Fibroblast of the conjunctiva (primary cell): ENCODE measurements at regions not wholly inside any gene's neighbourhood (a gene's known extent, or its start where the extent isn't known, plus 50 kb on each side); places are given as distances from the start of the nearest gene placed in this dataset.
"Not testable (repeated sequence)": the region's sequence is repeated elsewhere in the genome, so short reads cannot be mapped to it uniquely, and the experiment has no call there.

Experiments used
- DNase-seq: peaks from one replicate; pipeline ENCODE4 v3.0.0-alpha.2; 2010; ENCODE audit warnings: low read depth

DNA sequence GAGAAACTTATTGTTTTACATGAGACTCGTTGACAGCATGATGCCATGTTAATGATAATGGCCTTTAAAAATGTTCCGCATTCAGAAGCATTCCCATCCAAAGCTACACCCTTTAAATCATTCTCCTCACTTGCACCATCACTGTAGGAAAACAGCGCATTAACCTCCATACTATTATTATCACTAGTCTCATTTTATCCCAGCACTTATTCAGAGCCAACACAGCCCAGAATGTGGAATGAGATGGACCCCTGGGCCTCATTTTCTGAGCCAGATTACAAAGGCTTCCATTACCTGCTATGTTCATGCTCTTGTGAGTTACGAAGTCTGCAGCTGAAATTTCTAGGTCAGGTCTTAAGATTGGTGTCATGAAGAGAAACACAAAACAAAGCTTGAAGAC, 159.4 kb downstream of the HS3ST3A1 start:
- no peak for DNase-seq

GRCh38 chr17:13441873-13442272, 159.9 kb downstream of the HS3ST3A1 start:
- DNase-seq: no peak

DNA sequence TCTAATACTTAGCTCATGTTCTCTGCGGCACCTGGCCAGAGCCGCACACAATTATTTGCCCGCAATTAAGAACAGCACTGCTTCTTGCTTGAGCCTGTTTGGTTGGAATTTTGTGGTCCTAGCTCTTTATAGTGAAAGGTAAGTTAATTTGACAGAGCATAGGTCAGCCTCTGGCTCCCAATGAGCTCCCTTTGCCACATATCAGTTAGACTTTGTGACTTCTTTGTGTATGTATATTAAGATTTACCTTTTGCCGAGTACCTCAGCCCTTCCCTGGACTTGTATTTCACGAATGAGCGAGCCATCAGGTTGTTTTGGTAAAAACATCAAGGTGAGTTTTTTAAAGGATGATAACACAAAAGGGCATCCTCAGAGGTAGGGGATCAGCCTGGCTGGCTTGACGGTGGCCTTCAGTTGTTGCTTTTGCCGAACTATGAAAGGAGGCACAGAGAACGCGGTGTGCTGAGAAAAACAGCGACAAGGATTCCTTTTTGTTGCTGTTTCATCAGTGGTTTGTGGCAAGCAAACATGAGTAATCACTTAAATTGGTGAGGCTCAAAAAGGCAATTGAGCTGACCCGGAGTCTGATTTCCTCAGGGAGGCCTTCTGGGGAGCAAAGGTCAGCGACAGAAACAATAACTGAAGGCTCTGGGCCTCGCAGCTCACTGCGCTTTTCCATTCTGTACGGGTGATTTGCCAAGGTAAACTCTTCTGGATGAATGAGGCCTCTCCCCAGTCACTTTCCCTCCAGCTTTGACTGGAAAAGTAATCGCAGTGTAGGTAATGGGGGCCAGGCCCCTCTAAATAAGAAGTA, 163.6 kb downstream of the HS3ST3A1 start:
- no peak for DNase-seq

- no peak for DNase-seq
Observed at GRCh38 chr17:13435230-13435629, 166.5 kb downstream of the HS3ST3A1 start.

GRCh38 chr17:13429201-13429600, 172.5 kb downstream of the HS3ST3A1 start:
- peak; percentile 63 for DNase-seq

DNA sequence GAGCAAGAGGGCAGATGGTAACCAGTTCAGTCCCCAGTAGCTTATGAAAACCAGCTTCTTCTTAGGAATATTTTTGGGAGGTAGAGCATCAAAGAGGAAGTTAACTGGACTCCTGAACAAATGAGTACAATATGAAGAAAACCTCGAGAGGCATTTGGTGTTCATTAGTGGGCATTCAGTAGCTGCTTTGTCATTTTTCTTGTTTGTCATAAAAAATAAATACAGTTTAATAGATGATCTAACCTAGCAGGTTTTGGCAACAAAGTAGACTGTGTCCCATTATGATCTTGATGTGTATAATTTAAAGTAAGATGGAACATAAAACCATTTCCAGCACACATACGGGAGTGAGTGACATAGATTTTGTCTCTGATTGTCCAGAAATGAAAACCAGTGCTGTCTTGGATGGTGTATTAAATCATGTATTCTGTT, 173.1 kb downstream of the HS3ST3A1 start:
- no peak for DNase-seq

GRCh38 chr17:13426991-13427390, 174.7 kb downstream of the HS3ST3A1 start:
- no peak for DNase-seq

- DNase-seq: no peak
Observed at GRCh38 chr17:13425390-13425789, 176.3 kb downstream of the HS3ST3A1 start.

DNA sequence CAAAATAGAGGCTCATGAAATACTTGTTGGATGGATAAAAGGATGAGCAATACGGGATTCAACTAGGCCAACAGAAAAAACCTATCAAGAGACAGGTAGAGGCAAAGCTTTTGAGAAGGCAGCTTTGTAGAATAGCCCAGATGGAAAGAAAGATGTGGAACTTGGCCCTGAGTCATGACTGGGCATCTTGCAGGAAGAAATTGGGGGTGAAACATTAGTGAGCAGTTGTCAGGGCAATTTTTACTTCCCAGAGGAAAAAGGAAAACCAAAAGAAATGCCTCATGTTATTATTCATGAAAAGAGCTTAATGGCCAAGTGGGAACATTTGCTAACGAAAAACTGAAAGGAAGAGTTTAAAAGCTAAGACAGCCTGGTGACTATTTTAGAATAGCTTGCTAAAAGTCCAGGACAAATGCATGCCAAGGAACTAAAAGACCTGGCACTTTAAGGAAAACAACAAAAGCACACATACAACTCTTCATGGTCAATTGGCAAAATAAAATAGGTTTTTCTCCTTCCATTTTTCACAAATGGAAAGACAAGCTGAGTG, 180.1 kb downstream of the HS3ST3A1 start:
- no peak for DNase-seq

DNA sequence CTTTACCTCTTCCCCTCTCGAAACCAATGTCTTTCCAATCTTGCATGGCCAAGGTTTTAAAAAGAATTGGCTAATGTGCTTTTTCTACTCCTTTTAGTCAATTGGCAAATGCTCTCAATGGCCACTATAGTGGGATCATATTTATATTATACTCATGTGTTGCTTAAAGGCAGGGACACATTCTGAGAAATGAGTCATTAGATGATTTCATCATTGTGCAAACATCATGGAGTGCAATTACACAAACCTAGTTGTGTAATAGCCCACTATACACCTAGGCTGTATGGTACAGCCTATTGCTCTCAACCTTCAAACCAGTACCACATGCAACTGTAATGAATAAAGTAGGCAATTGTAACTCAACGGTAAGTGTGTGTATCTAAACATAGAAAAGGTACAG, 180.9 kb downstream of the HS3ST3A1 start:
- DNase-seq: peak; percentile 64

DNA sequence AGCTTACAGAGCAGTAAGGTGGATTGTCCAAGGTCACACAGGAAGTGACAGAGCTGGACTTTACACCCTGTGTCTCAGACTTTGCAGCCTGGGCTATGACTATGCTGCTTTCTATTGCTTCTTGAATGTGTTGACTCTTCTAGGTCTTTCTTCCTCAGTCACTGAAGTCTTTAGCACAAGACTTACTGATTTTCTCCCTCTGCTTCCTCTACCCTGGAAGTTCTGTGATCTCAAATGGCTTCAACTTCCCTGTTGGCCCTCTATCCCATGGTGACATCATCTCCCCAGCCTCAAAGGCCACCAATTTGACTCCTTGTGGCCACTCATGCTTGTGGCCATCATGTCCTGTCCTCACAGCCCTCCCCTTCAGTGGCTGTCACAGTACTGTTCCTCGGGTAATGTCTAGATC, 181.3 kb downstream of the HS3ST3A1 start:
- DNase-seq: no peak

DNA sequence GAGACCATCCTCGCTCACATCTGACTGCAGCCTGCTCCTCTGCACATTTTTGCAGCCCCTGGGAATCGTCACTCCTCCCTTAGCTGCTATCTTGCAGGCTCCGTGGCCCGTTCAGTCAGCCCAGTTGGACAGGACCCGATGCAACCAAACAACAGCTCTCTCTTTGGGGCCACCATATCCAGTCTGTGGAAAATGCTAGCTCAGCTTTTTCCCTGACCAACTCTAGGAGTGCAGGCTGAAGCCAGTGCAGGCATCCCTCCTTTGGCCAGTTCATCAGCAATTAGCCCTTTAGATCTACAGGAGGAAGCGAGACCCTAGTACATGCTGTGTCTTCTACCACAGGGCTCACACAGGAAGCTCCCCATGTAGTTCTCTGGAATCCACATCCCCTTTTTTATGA, 182.1 kb downstream of the HS3ST3A1 start:
- no peak for DNase-seq

DNA sequence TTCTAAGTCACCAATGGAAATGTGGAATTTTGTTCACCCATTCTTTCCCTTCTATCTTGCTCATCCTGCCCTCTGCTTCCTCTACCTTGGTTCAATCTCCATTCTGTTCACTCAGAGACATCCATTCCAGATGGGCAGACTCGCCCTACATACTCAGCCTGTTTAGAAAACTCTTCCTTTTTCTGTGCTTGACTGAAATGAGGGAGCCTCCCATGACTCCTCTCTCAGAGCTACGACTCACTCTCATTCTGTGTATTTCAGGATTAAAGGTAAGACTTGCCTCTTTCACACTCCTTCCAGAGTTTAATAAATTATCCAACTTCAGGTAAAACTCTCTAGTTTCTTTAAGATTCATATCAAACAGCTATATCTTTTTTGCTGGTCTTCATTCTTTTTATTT, 182.8 kb downstream of the HS3ST3A1 start:
- DNase-seq: no peak

DNA sequence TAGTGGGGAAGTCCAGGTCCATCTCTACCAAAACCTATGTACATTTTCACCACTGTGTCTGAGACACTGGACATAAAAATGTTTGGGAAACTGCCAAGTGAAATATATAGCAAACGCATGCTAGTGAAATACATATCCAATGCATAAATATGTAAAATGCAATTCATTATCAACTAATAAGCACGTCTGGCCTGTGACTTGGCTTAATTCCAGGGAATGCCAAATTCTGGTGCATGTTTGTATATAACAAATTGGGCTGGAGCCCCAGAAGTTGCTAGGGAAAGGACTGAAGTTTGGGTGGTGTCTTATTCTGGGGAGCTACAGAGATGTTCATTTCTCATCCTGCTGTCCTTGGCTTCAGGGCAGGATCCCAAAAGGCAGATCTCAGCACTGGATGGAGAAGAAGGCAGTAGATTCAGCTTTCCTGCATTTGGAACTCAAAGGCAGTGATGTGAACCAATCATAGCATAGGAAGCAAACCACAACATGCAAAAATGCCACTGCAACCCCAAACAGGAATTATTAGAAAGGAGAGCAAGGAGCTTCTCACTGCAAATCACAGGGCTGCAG, 184.3 kb downstream of the HS3ST3A1 start:
- DNase-seq: no peak

GRCh38 chr17:13416748-13417363, 184.9 kb downstream of the HS3ST3A1 start:
- no peak for DNase-seq

GRCh38 chr17:13415871-13416416, 185.8 kb downstream of the HS3ST3A1 start:
- DNase-seq: no peak

GRCh38 chr17:13415200-13415599, 186.5 kb downstream of the HS3ST3A1 start:
- not testable (repeated sequence) for DNase-seq

- DNase-seq: no peak
Observed at GRCh38 chr17:13413001-13413400, 188.7 kb downstream of the HS3ST3A1 start.

DNA sequence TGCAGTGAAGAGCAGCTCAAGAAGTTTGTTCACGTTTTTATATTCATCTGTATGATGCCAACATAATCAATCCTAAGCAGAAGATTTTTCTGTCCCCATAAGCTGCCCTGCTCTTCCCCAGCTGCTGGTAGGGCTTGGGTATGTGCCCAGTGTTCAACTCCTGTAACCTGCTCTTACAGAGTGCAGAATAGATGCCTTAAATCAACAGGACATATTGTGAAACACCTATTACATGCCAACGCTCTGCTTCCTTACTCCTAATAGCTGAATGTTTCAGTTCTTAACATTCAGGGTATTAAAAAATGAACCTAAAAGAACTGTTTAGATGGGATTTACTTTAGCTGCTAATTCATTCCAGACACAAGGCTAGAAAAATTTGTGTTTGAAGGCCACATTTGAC, 190.9 kb downstream of the HS3ST3A1 start:
- peak; percentile 40 for DNase-seq

- DNase-seq: no peak
Observed at GRCh38 chr17:13410214-13410613, 191.5 kb downstream of the HS3ST3A1 start.

DNA sequence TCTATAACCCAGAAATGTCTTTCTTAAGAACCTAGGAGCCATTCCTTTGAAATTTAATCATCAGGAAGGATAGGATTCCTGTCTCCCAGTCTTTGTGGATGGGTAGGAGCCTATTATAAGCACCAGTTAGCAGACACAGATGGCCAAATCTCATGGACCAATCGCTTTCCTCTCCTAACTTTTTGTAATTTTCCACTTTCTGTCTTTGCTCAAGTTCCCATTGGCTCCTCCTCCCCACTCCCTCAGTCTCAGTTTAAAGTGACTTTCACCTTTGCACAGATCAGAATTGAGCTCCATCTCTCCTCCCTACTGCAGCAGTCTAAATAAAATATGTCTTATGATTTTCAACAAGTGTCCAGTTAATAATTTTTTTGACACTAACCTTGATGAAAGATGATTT, 192.3 kb downstream of the HS3ST3A1 start:
- DNase-seq: no peak

DNA sequence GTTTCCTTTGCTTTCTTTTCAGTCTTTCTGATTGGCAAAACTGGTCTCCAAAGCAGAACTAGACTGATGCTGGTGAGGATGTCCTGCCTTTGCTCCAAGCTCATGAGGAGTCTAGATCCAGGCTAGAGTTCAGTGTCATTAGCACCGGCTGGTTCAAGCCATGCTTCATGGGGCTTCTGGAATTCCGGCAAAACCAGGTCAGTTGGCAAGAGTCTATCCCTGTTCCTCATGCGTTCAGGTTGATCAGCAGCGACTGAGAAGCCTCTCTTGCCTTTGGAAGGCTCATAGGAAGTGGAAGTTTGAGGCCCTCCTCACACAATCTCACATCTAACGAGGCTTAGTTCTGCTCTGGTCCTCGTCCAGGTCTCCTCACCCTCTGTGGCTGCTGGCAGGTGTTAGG, 194.3 kb downstream of the HS3ST3A1 start:
- DNase-seq: no peak

DNA sequence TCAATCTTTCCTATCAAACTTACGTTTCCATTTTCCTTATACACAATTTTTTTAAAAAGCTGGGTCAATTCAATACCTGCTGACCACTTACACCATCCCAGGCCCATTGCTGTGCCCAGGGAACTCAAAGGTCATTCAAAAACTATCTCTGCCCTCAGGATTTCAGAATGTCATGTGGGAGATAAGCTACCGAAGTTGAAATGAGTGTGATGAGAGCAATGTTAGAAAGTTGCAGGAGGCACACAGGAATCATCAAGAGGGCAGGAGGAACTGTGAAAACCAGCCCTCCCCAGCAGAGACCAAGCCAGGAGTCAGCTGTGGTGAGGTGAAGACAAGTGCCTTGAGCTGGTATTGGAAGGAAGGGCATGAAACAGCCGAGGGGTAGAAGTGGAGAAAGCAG, 195.9 kb downstream of the HS3ST3A1 start:
- DNase-seq: no peak
